ENCODE measurements at regions not wholly inside any gene's neighbourhood (a gene's known extent, or its start where the extent isn't known, plus 50 kb on each side); places are given as distances from the start of the nearest gene placed in this dataset.
"Not testable (repeated sequence)": the region's sequence is repeated elsewhere in the genome, so short reads cannot be mapped to it uniquely, and the experiment has no call there.

GRCh38 chr7:68866721-68867120, 731.6 kb upstream of the AUTS2 start:
- DNase-seq (ENCODE audit: low read depth, low spot score), result peak; percentile 22

- DNase-seq (ENCODE audit: low read depth, low spot score), result no peak
These were observed 729.3 kb upstream of the AUTS2 start for GRCh38 chr7:68868978-68869377.

GRCh38 chr7:68873616-68874015, 724.7 kb upstream of the AUTS2 start:
- no peak for DNase-seq (ENCODE audit: low read depth, low spot score)

- DNase-seq (ENCODE audit: low read depth, low spot score), result no peak
These were observed 722.4 kb upstream of the AUTS2 start for GRCh38 chr7:68875857-68876256.

GRCh38 chr7:68887116-68887515, 711.2 kb upstream of the AUTS2 start:
- not testable (repeated sequence) for DNase-seq (ENCODE audit: low read depth, low spot score)

GRCh38 chr7:68888971-68889385, 709.3 kb upstream of the AUTS2 start:
- DNase-seq (ENCODE audit: low read depth, low spot score), result peak; percentile 67

- DNase-seq (ENCODE audit: low read depth, low spot score), result peak; percentile 40
These were observed 706.0 kb upstream of the AUTS2 start for GRCh38 chr7:68892236-68892635.

GRCh38 chr7:68893411-68893810, 704.9 kb upstream of the AUTS2 start:
- no peak for DNase-seq (ENCODE audit: low read depth, low spot score)

GRCh38 chr7:68899156-68899555, 699.1 kb upstream of the AUTS2 start:
- not testable (repeated sequence) for DNase-seq (ENCODE audit: low read depth, low spot score)

- DNase-seq (ENCODE audit: low read depth, low spot score), result no peak
These were observed 698.2 kb upstream of the AUTS2 start for GRCh38 chr7:68900096-68900495.

GRCh38 chr7:68904630-68905029, 693.6 kb upstream of the AUTS2 start:
- DNase-seq (ENCODE audit: low read depth, low spot score), result no peak

- DNase-seq (ENCODE audit: low read depth, low spot score), result no peak
These were observed 686.5 kb upstream of the AUTS2 start for GRCh38 chr7:68911754-68912153.

GRCh38 chr7:68914006-68914405, 684.3 kb upstream of the AUTS2 start:
- DNase-seq (ENCODE audit: low read depth, low spot score), result no peak

GRCh38 chr7:68917041-68917651, 681.1 kb upstream of the AUTS2 start:
- no peak for DNase-seq (ENCODE audit: low read depth, low spot score)

- DNase-seq (ENCODE audit: low read depth, low spot score), result no peak
These were observed 679.7 kb upstream of the AUTS2 start for GRCh38 chr7:68918621-68919020.

GRCh38 chr7:68922850-68923249, 675.4 kb upstream of the AUTS2 start:
- DNase-seq (ENCODE audit: low read depth, low spot score), result no peak

GRCh38 chr7:68925241-68925640, 673.0 kb upstream of the AUTS2 start:
- DNase-seq (ENCODE audit: low read depth, low spot score), result no peak

- DNase-seq (ENCODE audit: low read depth, low spot score), result no peak
These were observed 668.5 kb upstream of the AUTS2 start for GRCh38 chr7:68929781-68930261.

- DNase-seq (ENCODE audit: low read depth, low spot score), result no peak
These were observed 661.7 kb upstream of the AUTS2 start for GRCh38 chr7:68936471-68937035.

- no peak for DNase-seq (ENCODE audit: low read depth, low spot score)
These were observed 660.1 kb upstream of the AUTS2 start for GRCh38 chr7:68938151-68938550.

- no peak for DNase-seq (ENCODE audit: low read depth, low spot score)
These were observed 654.5 kb upstream of the AUTS2 start for GRCh38 chr7:68943786-68944185.

- DNase-seq (ENCODE audit: low read depth, low spot score), result no peak
These were observed 642.6 kb upstream of the AUTS2 start for GRCh38 chr7:68955656-68956055.

- no peak for DNase-seq (ENCODE audit: low read depth, low spot score)
These were observed 639.7 kb upstream of the AUTS2 start for GRCh38 chr7:68958571-68958970.

GRCh38 chr7:68963552-68963951, 634.7 kb upstream of the AUTS2 start:
- DNase-seq (ENCODE audit: low read depth, low spot score), result peak; percentile 45

Measured in ELF-1 (cell line).